HG03280 (cell line): ENCODE measurements at regions not wholly inside any gene's neighbourhood (a gene's known extent, or its start where the extent isn't known, plus 50 kb on each side); places are given as distances from the start of the nearest gene placed in this dataset.
"Not testable (repeated sequence)": the region's sequence is repeated elsewhere in the genome, so short reads cannot be mapped to it uniquely, and the experiment has no call there.

Source experiments
- ATAC-seq: cut with Tn5 transposase; IDR thresholded peaks from one replicate; pipeline ENCODE4 v1.9.1; 2021; ENCODE audit warnings: mild to moderate bottlenecking, moderate library complexity; ENCODE audit not compliant: unreplicated experiment

DNA sequence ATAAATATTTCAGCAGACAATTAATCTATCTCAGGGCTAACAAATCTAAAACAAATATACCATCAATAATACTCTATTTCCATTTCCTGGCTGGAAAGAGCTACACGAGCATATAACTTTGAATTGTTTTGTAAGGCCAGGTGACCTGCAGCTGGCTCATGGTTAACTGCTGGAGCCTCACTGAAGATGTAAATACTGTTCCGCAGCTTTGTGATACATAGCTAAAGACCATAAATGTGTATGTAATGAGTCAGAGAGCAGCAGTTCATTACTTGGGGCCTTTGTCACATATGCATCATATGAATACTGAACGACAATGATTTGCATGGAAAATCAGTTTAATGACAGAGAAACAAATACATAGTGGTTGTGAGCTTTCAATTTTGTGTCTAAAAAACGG, 109.4 kb upstream of the CCN2 start:
- no peak for ATAC-seq

DNA sequence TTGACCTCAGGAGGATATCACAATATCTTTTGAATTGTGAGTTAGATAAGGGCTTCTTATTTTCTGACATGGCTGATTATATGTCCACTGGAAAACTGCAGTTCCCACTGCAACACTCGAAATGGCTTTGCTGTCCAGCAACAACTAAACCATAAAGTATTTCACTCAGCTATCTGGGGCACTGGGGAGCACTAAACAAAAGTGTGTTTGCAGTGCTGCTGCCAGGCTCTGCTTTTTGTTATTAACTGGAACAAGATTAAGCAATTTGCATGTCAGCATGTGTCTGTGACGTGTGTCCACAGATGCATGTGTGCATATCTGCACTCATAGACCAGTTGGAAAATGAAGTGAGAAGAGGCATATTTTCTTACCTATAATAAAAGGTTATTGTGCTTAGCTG, 107.8 kb upstream of the CCN2 start:
- ATAC-seq = no peak

DNA sequence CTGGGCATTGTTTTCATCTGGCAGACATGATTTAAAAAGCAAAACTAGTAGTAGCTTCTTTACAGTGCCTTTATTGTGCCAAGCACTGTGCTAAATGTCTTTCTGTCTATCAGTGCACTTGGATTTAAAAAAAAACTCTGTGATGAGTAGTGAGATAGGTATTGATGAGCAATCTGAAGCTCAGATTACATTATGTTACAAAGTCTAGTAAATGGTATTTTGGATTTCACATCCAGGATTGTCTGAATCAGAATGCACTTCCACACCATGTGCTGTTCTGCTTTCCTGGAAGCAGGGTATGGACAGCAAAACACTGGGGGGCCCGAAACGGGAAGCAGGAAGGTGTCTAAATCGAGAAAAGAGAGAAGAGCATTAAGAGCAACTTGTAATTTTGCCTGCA, 103.4 kb upstream of the CCN2 start:
- no peak for ATAC-seq

DNA sequence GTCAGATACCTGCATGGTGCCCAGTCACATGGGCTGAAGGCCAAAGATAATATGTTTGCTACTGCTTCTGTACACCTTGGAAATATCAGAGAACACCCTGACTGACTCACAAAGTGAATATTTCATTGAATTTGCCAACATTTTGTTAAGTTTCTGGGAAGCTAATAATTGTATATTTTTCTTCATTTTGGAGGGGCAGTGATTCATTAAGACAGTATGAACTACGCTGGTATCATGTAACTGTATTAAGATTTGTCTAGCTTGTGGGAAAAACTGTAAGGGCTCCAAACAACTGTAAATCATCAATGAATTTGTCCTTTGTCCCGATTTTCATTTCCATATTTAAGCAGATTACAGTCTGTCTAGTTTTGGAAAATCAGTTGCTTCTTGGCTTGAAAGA, 102.3 kb upstream of the CCN2 start:
- no peak for ATAC-seq

DNA sequence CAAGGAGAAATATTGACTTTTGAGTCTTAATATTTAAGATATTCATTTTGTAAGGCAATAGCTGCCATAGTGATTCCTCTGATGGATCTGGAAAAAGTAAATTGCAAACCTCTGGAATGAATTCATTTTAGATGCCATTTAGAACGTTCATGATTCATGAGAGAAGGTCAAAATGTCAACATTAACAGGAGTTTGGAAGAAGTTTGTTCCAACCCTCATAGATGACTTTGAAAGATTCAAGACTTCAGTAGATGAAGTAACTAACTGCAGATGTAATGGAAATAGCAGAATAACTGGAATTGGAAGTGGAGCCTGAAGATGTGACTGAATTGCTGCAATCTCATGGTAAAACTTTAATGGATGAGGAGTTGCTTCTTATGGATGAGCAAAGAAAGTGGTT, 100.9 kb upstream of the CCN2 start:
- no peak for ATAC-seq

DNA sequence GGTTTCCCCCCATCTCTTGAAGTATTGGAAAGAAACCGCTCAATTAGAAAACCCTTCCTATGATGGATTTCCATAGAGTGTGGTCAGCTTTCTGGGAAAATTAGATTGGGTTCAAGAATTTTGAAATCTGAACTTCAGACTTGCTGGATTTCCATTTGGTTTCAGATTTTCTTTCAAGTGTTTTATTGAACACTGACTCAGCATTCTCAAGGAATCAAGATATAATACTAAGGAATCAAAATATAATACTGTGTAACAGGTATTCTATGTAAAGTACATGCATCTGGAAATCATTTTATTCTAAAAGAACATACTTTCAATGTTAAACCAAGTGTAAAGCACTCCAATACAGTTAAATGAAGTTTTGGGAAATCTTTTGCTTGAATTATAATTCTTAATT, 94.7 kb upstream of the CCN2 start:
- ATAC-seq = no peak

DNA sequence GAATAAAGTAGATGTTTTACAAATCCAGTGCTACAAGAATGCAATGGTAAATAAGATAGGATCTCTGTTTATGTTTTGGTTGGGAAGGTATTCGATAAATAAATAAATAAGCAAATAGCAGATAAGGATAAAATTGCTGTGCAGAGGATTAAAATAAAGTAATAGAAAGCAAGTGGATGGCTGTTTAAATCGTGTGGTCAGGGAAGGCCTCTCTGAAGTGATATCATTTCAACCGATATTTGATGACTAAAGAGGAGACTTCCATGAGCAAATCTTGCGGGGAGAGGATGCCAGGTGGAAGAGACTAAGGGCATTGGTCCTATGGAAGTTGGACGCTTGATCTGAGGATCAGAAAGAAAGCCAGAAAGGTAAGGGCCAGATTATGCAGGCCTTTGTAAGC, 92.0 kb upstream of the CCN2 start:
- no peak for ATAC-seq

DNA sequence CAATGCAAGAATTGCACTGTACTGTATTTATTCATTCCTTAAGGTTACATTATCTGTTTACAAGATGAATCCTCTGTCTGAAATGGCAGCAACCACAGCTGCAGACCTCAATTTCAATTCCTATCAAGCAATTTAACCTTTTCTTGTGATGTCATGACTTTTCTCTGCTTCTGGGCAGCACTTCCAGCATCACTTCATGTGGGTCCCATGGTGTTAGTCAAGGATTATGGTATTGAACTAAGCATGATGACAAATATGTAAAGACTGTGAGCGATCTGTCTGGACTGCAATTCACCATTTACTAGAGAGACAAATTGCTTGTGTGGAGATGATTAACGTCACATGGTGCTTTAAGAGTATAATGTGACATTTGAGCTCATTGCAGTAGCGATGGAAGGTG, 90.5 kb upstream of the CCN2 start:
- ATAC-seq = no peak

DNA sequence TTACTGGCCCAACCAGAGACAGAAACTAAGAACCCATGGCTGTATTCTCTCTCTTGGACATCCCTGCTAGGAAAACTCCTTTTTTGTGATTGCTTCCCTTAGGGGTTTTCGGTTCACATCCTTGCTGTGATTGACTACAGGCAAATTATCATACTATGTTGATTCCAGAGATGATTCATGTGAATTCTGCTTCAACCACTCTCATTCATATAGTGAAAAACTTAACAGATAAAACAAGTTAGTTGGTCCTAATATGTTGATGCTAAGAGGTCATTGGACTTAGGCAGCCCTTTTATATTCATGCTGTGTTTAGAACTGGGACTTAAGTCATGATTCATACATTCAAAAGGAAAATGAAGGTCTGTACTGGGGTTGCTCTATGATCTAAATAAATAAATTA, 76.9 kb upstream of the CCN2 start:
- ATAC-seq = no peak

DNA sequence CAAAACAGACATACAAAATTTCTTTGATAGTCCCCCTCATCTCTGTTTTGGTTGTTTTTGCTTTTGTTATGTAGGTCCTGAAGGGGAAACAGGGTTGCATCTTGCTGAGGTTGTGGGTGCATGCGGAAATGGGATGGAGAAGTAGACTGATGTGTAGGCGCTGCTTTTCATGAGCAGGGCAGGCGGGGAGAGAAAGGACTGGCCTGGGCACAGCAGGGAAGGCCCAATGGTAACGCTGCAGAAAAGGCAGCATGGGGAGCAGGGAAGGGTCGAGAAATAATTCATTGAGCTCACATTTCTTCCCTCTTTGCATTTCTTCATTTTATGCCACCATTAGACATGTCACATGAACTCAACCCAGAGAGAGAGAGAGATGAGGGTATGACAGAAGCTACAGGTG, 74.3 kb upstream of the CCN2 start:
- no peak for ATAC-seq

DNA sequence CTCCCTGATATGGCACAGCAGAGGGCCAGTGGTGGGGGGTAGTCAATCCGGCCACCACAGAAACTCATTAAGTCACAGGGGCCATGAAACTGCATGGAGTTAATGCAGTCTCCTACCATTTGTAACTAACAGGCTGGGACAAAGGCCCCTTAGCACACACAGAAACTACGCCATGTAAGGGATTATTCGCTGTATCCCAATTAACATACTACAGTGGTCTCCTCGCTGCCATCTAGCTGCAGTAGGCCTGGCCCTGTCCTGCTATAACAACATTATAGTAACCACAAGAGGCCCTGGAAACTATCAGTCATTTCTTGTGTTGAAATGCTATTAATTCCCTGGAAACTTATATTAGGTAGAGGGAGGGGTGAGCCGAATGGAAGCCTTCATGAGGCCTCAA, 72.3 kb upstream of the CCN2 start:
- no peak for ATAC-seq

DNA sequence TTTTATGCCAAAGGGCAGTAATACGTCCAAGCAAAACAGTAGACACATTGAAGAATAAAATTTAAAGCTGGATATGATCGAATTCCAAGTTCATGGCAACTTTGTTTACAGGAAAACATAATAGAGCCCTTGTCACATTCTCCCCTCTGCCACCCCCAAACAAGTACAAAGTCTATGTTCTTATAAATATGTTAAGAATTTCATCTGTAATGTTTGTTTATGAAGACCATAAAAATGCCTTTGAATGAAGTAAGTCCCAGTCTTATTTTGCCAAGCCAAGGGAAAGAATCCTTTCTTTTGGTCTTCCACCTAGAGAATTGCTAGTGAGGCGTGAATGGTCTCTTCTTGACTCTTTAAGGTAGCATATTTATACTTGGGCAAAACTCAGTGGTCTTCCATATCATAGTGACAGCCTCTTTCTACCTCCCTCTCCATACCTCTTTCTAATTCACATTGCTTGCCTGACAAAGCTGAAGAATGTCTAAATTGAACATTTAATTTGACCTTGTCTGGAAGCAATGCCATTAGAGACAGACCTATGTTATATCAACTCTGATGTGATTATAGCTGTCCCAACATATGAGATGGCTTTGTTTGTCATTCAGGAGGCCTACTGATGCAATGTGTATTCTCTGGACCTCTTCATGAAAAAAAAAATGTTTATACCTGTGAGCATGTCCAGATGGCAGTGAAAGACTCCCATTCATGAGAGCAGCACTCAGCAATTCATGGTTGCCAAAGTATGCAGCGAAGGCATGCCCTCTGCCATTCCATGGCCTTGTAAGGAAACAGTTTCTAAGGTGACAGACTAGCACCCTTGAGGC, 70.6 kb upstream of the CCN2 start:
- no peak for ATAC-seq

DNA sequence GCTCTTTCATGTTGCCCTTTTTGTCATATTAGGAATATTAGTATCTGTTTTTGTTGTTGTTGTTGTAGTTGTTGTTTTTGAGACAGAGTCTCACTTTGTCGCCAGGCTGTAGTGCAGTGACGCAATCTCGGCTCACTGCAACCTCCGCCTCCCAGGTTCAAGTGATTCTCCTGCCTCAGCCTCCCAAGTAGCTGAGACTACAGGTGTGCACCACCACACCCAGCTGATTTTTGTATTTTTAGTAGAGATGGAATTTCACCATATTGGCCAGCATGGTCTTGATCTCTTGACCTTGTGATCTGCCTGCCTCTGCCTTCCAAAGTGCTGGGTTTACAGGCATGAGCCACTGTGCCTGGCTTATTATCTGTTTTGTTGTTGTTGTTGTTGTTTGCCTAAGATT, 69.7 kb upstream of the CCN2 start:
- ATAC-seq = not testable (repeated sequence)

DNA sequence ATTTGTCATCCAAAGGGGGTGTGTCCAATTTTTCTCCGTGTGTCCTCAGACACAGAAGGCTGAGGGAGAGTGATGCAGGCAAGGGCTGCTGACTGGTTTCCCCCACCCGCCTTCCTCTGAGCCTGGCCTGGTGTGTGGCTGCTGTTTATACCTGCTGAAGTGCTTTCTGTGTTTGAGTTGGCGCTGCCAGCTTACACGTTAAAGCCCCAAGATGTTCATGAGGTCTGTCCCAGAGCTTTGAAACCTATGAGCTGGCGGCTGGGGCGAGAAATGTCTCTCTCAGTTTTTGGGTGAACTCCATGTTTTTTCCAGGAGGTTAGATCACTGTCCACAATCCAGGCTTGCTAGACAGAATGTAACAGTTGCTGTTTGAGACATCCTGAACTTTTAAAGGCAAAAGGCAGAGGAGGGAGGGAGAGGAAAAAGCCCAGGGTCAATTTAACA, 69.0 kb upstream of the CCN2 start:
- ATAC-seq = no peak

DNA sequence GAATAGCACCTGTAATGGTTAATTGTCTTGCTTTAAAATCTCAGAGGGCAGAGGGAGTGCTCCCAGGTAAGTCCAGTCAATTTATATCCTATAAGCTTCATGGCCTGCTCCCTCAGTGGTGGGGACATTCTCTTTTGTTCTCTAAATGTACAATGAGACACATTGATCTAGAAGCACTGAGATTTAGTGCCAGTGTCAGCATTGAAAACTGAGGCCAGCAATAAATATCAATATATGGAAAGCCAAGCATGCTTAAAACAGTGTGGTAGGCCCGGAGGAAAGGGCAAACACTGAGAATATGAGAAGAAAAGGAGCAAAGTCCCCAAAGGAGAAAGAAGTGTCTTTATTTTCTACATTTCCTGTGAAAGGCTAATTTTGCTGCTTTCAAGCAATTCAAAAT, 68.4 kb upstream of the CCN2 start:
- ATAC-seq = no peak

DNA sequence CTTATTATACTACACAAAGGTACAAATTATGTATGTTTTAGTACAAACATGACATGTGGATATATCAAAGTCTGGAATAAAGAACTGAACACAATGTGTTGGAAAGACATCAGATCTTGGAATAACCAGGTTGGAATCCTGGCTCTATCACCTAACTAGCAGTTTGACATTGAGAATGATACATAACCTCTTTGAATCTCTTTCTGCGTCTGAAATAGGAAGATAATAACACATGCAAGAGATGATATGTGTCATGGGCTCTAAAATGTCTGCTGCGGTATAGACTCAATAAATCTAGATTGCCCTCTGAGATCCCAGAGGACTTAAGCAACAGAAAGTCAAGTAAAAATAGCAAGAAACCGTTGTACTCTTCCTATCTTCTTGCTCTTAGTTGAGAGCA, 66.8 kb upstream of the CCN2 start:
- no peak for ATAC-seq

DNA sequence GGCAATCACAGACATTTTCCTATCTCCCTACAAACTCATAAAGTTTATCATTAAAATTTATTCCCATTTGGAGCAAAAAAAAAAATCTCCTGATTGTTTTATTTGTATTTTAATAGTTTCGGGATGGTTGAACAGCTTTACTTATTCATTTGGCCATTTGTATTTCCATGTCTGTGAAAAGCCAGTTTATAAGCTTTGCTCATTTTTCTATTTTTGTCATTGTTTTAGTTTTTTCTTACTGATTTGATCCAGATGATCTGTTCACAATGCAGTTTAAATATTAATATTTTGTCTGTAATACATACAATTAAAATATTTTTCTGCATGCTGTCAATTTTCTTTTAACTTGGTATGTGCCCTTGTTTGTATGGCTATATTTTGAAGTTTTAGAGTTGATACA, 65.2 kb upstream of the CCN2 start:
- ATAC-seq = no peak

DNA sequence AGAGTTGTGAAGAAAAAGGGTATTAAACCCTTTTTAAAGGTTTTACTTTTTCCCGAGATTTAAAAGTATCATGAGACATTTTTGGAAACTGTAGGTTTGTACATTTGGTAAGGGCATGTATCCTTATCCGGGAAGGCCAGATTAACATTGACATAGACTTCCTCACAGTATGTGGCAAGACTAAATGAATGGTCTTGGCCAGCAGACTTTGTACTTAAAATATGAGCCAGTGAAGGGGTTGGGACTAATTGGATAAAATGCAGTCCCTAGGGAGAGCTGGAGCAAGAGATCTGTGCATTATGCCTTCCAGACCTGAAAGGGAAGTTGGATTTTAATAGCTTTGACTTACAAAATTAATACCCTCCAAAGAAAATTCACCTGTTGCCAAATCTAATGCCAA, 60.4 kb upstream of the CCN2 start:
- ATAC-seq = no peak

DNA sequence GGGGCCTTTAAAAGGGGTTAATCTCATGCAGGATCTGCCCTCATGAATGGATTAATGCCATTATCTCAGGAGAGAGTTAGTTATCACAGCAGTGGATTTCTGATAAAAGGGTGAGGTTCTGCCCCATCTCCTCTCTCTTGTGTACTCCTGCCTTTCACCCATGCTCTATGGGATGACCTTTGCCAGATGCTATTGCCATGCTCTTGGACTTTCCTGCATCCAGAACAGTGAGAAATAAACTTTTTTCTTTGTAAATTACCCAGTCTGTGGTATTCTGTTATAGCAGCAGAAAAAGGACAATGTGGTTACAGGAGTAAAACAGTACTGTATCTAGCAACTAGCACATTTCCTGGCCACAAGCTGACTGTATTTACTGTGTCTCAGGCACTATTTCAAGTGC, 58.0 kb upstream of the CCN2 start:
- no peak for ATAC-seq

DNA sequence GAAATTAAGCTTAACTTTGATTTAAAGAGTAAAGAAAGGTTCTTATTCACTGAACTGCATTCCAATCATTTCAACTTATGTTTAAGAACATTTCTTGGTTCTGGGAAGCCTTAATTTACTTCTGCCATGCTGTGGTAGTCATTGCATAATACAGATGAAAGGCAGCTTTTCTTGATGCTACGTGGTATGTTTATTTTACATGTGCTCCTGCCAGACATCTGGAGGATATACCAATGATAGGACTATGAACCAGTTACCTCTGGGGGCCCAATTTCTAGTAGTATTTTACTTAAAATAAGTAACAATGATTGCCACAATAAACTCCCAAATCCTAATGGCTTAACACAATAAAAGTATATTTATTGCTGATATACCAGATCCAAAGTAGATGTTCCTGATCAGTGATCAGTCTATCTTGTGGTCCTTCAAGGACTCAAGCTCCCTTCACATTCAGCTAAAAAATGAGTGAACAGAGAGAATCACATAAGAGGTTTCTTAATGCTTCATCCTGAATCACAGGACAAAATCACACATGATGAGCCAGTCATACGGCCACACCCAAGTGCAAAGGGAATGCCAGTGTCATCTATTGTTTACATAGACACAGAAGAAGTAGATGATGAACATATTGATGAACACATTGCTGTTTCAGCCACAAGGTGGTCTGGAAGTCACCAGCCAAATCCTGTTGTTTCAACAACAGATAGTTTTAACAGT, 56.5 kb upstream of the CCN2 start:
- no peak for ATAC-seq

DNA sequence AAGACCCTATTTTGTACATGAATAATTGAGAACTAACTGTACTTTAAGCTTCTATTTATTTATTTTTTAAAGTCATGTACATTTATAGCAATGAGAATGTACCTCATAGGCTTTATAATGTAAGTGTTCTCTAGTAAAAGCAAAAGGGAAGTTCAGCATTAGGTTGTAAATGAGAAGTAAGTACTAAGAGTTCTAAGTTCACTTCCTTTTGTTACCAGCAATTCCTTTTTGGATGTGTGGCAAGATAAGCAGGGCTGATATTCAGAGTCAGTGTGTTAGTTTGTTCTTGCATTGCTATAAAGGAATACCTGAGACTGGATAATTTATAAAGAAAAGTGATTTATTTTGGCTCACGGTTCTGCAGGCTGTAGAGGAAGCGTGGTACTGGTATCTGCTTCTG, 54.0 kb upstream of the CCN2 start:
- no peak for ATAC-seq

DNA sequence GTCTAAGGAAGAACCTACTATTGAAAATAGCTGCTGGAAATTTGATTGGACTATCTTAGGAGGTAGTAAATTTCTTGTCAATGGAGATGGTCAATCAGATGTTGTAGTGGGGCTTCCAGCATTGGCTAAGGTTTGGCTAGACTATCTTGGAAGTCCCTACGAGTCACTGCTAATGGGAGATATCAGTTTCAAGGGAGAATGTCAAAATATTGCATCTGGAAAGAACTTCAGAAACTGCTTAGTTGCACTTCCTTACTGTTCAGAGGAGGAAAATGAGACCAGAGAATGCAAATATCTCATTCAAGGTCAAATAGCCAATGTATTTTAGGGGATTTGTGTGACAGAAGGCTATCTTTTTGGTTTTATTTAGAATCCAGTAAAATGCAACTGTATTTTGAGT, 53.5 kb upstream of the CCN2 start:
- ATAC-seq = no peak
